Heart left ventricle (tissue), 16 donors: ENCODE measurements at regions not wholly inside any gene's neighbourhood (a gene's known extent, or its start where the extent isn't known, plus 50 kb on each side); places are given as distances from the start of the nearest gene placed in this dataset.

Experiments used
- ATAC-seq, 4 donors: fragments of 200-7000 bp; cut with Tn5 transposase; one replicate each; pipeline ENCODE4 v1.9.1; 2020 to 2022; ENCODE audit warnings: moderate library complexity in 4 of 4, mild to moderate bottlenecking in 3 of 4, moderate number of reproducible peaks in 1 of 4
- DNase-seq, 5 donors: peaks; one replicate each; pipeline ENCODE4 v3.0.0-alpha.2; 2020
- H3K27ac ChIP-seq, 12 donors: fragments of 200-600 bp; sonication (generic) in 4 of 12; one replicate each; pipeline versions ENCODE4 v1.5.0 to v1.8.0; 2016 to 2022; ENCODE audit warnings: mild to moderate bottlenecking in 2 of 12
- H3K27me3 ChIP-seq, 9 donors: fragments of 200-600 bp; sonication (generic) in 2 of 9; one replicate each; pipeline versions ENCODE4 v1.5.1 to v1.8.0; 2016 to 2022; ENCODE audit warnings: mild to moderate bottlenecking in 3 of 9
- H3K36me3 ChIP-seq, 9 donors: fragments of 200-600 bp; sonication (generic) in 2 of 9; one replicate each; pipeline versions ENCODE4 v1.5.0 to v1.8.0; 2018 to 2022; ENCODE audit warnings: mild to moderate bottlenecking in 2 of 9
- H3K4me1 ChIP-seq, 12 donors: fragments of 200-600 bp; sonication (generic) in 4 of 12; one replicate each; pipeline versions ENCODE4 v1.5.0 to v1.8.0; 2016 to 2022; ENCODE audit warnings: mild to moderate bottlenecking in 3 of 12
- H3K4me3 ChIP-seq, 12 donors: fragments of 200-600 bp; sonication (generic) in 4 of 12; one replicate each; pipeline versions ENCODE4 v1.5.0 to v1.8.0; 2017 to 2022; ENCODE audit warnings: mild to moderate bottlenecking in 9 of 12, moderate library complexity in 4 of 12
- H3K9me3 ChIP-seq, 12 donors: fragments of 200-600 bp; sonication (generic) in 4 of 12; one replicate each; pipeline versions ENCODE4 v1.5.0 to v1.8.0; 2016 to 2022; ENCODE audit warnings: mild to moderate bottlenecking in 1 of 12
- POLR2A ChIP-seq, 2 donors: fragments of 450-650 bp; IDR thresholded peaks; one replicate each; pipeline ENCODE4 v1.6.1; 2017; ENCODE audit warnings: antibody characterized with exemption in 2 of 2, mild to moderate bottlenecking in 2 of 2, moderate library complexity in 2 of 2
- WGBS, 4 donors: extraction: QIAGEN DNeasy Blood & Tissue Kit in 2 of 4; methylation state at CpG; one replicate each; pipeline versions ENCODE4 v1.1.5 to v1.1.7; 2013 to 2018; 5-methylcytosine and 5-hydroxymethylcytosine counted together
- intact Hi-C, 10 donors: fragments of 100-400 bp; cut with DNase I; formaldehyde crosslinking; loops; one replicate each; pipeline versions ENCODE4 v1.11.1 to v1.14.2; 2022
- TF ChIP-seq, protein P1 (sequence below), 12 donors: fragments of 200-600 bp; sonication (generic) in 4 of 12; IDR thresholded peaks; one replicate each; pipeline versions ENCODE4 v1.5.0 to v1.8.0; 2018 to 2022; ENCODE audit warnings: antibody characterized with exemption in 12 of 12, mild to moderate bottlenecking in 5 of 12
- donor health status: ischemic (EF 13 %, LVEDD 7.1; RV severe dilation, severe dysfunction).
- donor health status: healthy with polysubstance abuse.
- donor health status: DM: no; HTN: yes; CAD: no.
- donor health status: DM: no; HTN: no; CAD: no.
- donor health status: ischemic (EF 25% LVEDD 6.9; RV normal size, moderate dysfunction).
- donor health status: ischemic (EF 25% LVEDD 5.7; RV mildly dilated, moderate dysfunction).
- donor health status: healthy.
- donor health status: DM: yes; HTN: yes; CAD: no.
- donor health status: ischemic (EF 35%, LVEDD 5.7; RV mildly dilated, moderate dysfunction).
- donor health status: nonischemic (EF 11% LVEDD 7.7; RV severe dilation, severe dysfunction).
- donor health status: DM: yes; HTN: yes; CAD: no.
- donor health status: PGD.
- donor health status: ischemic (EF 29% LVEDD 5.4; RV normal size, mild dysfunction).
- donor health status: nonischemic (EF 23%, LVEDD 6.1; RV moderate dilation, normal function).

DNA sequence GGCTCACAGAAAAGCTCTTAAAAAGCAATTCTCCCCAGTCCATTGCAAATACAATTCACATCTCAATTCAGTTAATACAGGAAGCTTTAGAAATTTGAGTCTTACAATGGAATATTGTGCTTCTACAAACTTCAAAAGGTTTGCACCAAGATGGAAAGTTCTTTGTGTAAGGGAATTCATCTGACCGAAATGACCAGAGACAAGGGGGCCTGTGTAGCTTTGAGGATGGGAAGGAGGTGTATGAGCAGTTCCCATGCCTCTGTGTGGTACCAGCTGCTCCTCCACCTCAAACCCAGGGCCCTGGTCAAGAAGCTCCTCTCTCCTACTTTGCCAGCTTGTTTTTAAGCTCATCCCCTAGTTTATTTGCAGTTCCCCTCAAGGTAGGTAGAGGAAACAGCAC lies 312.8 kb upstream of the PKDCC start:
- Histone ChIP-seq H3K27me3 (no peaks in the 10 kb centered on the region), H3K4me1 (peaks cover 0 to 34% (median 3%) of the 10 kb centered on the region in 12 donors), H3K9me3 (peaks cover 0 to 5% (median 0%) of the 10 kb centered on the region in 12 donors), H3K36me3 (no peaks in the 10 kb centered on the region), H3K27ac (peak overlapping the region in 3 of 12 donors; percentile 16 to 69 (median 19)), H3K4me3 (no peak overlapping the region)
- WGBS, 4 donors, result 63 to 93% (median 81%) methylated on average over 1 of the region's 1 CpG
- ATAC-seq, result no peak
- DNase-seq, result no peak
- intact Hi-C loops, result no loop called here
- TF ChIP-seq, protein P1, sequence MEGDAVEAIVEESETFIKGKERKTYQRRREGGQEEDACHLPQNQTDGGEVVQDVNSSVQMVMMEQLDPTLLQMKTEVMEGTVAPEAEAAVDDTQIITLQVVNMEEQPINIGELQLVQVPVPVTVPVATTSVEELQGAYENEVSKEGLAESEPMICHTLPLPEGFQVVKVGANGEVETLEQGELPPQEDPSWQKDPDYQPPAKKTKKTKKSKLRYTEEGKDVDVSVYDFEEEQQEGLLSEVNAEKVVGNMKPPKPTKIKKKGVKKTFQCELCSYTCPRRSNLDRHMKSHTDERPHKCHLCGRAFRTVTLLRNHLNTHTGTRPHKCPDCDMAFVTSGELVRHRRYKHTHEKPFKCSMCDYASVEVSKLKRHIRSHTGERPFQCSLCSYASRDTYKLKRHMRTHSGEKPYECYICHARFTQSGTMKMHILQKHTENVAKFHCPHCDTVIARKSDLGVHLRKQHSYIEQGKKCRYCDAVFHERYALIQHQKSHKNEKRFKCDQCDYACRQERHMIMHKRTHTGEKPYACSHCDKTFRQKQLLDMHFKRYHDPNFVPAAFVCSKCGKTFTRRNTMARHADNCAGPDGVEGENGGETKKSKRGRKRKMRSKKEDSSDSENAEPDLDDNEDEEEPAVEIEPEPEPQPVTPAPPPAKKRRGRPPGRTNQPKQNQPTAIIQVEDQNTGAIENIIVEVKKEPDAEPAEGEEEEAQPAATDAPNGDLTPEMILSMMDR (IDR thresholded peaks at IDR 0.05), result no peak
- no peak for TF ChIP-seq POLR2A (IDR thresholded peaks at IDR 0.05)

DNA sequence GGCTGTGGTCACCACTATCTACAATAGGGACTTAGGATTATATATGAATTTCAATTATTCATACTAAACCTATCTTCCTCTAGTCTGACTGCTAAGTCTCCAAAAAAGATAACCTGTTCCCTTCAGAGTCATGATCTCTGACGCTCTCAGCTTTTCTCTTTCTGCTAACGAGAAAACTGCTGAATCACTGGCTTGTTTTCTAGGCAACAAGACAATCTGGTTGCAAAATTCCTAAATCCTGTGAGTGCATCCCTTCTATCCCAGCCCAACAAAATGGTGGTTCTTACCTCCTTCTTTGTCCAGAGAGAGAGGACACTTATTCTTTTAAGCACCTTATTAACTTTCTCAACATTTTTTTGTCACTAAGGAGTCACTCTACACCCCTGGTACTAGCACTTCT lies 312.3 kb upstream of the PKDCC start:
- peak in 2 of 4 donors; percentile 11 to 49 for ATAC-seq
- no peak for DNase-seq
- Histone ChIP-seq H3K36me3 (no peaks in the 10 kb centered on the region), H3K4me3 (no peak overlapping the region), H3K27ac (peak overlapping the region in 3 of 12 donors; percentile 16 to 69 (median 19)), H3K9me3 (peaks cover 0 to 9% (median 0%) of the 10 kb centered on the region in 12 donors), H3K4me1 (peaks cover 0 to 34% (median 3%) of the 10 kb centered on the region in 12 donors), H3K27me3 (no peaks in the 10 kb centered on the region)
- 59 to 71% (median 63%) methylated on average over 2 of the region's 2 CpGs for WGBS, 4 donors
- TF ChIP-seq, protein P1 (IDR thresholded peaks at IDR 0.05), result no peak
- no peak for TF ChIP-seq POLR2A (IDR thresholded peaks at IDR 0.05)
- intact Hi-C loops, result no loop called here

DNA sequence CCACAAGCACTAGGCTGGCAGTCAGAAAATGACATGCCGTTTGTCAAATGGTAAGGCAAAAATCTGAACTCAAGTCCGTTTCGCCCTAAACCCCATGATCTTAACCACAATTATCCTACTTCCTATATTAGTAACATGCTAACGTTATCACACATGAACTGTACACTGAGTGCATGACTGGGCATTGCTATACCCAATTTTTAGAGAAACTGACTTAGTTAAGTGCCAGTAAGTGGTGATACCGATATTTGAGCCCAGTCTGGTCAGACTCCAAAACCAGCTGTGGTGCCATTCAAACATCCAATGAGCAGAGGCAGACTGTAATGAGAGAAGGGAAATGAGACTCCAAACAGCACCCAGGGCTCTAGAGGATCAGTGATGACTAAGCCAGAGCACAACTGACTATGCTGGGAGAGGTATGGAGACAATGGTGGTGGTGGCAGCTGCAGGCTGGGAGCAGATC lies 311.7 kb upstream of the PKDCC start:
- H3K36me3 ChIP-seq, result no peaks in the 10 kb centered on the region
- peak in 1 of 4 donors; percentile 14 for ATAC-seq
- intact Hi-C loops, result no loop called here
- no peak overlapping the region for H3K4me3 ChIP-seq
- H3K9me3 ChIP-seq, result peaks cover 0 to 9% (median 0%) of the 10 kb centered on the region in 12 donors
- no peak for DNase-seq
- H3K4me1 ChIP-seq, result peaks cover 0 to 34% (median 3%) of the 10 kb centered on the region in 12 donors
- no peaks in the 10 kb centered on the region for H3K27me3 ChIP-seq
- H3K27ac ChIP-seq, result peak overlapping the region in 2 of 12 donors; percentile 14 to 69
- WGBS, 4 donors, result 81 to 85% (median 84%) methylated on average over 5 of the region's 5 CpGs
- no peak for TF ChIP-seq POLR2A (IDR thresholded peaks at IDR 0.05)
- TF ChIP-seq, protein P1 (IDR thresholded peaks at IDR 0.05), result no peak

DNA sequence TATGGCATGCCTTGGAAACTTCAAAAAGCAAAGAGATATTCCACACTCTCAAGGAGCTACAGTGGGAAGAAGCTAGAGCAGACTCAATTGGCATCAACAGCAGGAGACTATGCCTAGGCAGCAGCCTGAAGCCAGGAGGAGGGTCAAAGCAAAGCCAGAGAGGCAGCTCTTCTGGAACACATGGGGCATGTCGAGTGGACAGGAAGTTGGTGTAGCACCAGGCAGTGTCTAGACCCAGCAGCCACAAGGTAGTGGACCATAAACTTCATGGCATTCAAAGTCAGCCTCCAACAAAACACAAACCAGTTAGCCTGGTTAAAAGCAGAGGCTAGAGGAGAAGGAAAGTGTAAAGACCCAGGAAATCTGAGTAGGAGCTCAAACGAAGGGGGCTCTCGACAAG lies 311.2 kb upstream of the PKDCC start:
- TF ChIP-seq, protein P1 (IDR thresholded peaks at IDR 0.05), result no peak
- TF ChIP-seq POLR2A (IDR thresholded peaks at IDR 0.05), result no peak
- H3K4me3 ChIP-seq, result no peak overlapping the region
- H3K36me3 ChIP-seq, result no peaks in the 10 kb centered on the region
- intact Hi-C loops, result no loop called here
- no peak for ATAC-seq
- H3K4me1 ChIP-seq, result peaks cover 0 to 34% (median 3%) of the 10 kb centered on the region in 12 donors
- H3K27me3 ChIP-seq, result no peaks in the 10 kb centered on the region
- DNase-seq, result no peak
- peaks cover 0 to 9% (median 0%) of the 10 kb centered on the region in 12 donors for H3K9me3 ChIP-seq
- H3K27ac ChIP-seq, result peak overlapping the region in 1 of 12 donors; percentile 30
- WGBS, 4 donors, result 50 to 67% (median 55%) methylated on average over 3 of the region's 3 CpGs
